ENCODE measurements at regions not wholly inside any gene's neighbourhood (a gene's known extent, or its start where the extent isn't known, plus 50 kb on each side); places are given as distances from the start of the nearest gene placed in this dataset.

DNA sequence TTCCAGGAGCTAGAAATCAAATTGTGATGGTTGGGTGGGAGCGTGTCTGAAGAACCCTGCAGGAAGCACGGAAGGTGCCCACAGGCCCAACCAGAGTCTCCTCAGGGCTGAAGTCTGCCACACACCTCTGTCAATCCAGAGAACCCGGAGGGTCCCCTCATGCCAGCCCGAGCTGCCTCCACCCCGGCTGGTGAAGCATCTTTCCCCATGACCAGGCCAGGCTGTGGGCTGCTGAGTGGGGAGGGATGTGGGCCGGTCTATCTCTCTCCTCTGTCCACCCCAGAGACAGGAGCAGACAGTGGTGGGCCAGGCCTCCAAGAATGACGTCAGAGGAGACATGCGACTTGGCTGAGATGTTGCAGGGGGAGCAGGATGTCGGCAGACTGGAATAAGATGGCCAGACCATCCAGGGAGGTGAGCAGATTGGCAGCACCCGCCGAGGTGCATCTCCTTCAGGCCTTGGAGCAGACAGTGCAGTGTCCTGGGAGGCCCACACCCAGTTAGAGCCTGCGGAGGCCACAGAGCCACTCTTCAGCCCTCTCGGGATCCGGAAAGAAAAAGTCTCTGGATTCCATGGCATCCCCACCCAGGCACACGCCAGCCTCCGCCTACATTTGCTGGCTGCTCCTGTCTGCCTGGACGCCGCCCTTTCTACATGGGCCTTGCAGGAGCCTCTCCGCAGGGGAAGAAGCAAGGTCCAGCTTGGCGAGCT, 1524.9 kb downstream of the BRD1 start (continued):
- no peak for TF ChIP-seq ZNF629 (tag by site-specific recombination; IDR thresholded peaks at IDR 0.05)
- no peak for TF ChIP-seq MEIS1 (CRISPR knock-in tag; IDR thresholded peaks at IDR 0.05; ENCODE audit: borderline replicate concordance)
- TF ChIP-seq GLI4 (tag by site-specific recombination; IDR thresholded peaks at IDR 0.05): no peak

- Histone ChIP-seq H3K4me3 (ENCODE audit: low read depth, low read length) (no peak overlapping the region), H3K27ac (ENCODE audit: extremely low read depth, low read depth, low read length) (no peak overlapping the region), H3K36me3 (ENCODE audit: control insufficient read depth in 2 of 2, insufficient read depth in 1 of 2, low read length in 2 of 2) (no peaks in the 10 kb centered on the region), H3K9me3 (ENCODE audit: control insufficient read depth, insufficient read depth, low read depth, low read length) (no peaks in the 10 kb centered on the region), H3K4me1 (ENCODE audit: control insufficient read depth, insufficient read depth, low read length) (no peaks in the 10 kb centered on the region)
- ChIA-PET POLR2A (no interaction called here), CTCF (no interaction called here)
- TF ChIP-seq ZNF146 (tag by site-specific recombination; IDR thresholded peaks at IDR 0.05) (no peak), ZNF335 (tag by site-specific recombination; conservative IDR thresholded peaks at IDR 0.05) (no peak), BCL6B (tag by site-specific recombination; IDR thresholded peaks at IDR 0.05) (no peak), ZNF560 (tag by site-specific recombination; IDR thresholded peaks at IDR 0.05; ENCODE audit: borderline replicate concordance) (no peak), ZNF791 (tag by site-specific recombination; IDR thresholded peaks at IDR 0.05) (no peak), ZNF366 (tag by site-specific recombination; conservative IDR thresholded peaks at IDR 0.05) (no peak), ZNF449 (tag by site-specific recombination; IDR thresholded peaks at IDR 0.05) (no peak), ZBTB20 (tag by site-specific recombination; IDR thresholded peaks at IDR 0.05) (no peak), ZNF830 (tag by site-specific recombination; IDR thresholded peaks at IDR 0.05; ENCODE audit: low read depth) (no peak), ZNF521 (tag by site-specific recombination; IDR thresholded peaks at IDR 0.05) (no peak), ZSCAN23 (tag by site-specific recombination; IDR thresholded peaks at IDR 0.05) (no peak), ZNF777 (tag by site-specific recombination; IDR thresholded peaks at IDR 0.05; ENCODE audit: borderline replicate concordance) (no peak), ZNF639 (tag by site-specific recombination; IDR thresholded peaks at IDR 0.05) (no peak), ZNF223 (tag by site-specific recombination; IDR thresholded peaks at IDR 0.05) (no peak), HOXD13 (CRISPR knock-in tag; IDR thresholded peaks at IDR 0.05; ENCODE audit: borderline replicate concordance) (no peak)
- TF ChIP-seq, protein P1, sequence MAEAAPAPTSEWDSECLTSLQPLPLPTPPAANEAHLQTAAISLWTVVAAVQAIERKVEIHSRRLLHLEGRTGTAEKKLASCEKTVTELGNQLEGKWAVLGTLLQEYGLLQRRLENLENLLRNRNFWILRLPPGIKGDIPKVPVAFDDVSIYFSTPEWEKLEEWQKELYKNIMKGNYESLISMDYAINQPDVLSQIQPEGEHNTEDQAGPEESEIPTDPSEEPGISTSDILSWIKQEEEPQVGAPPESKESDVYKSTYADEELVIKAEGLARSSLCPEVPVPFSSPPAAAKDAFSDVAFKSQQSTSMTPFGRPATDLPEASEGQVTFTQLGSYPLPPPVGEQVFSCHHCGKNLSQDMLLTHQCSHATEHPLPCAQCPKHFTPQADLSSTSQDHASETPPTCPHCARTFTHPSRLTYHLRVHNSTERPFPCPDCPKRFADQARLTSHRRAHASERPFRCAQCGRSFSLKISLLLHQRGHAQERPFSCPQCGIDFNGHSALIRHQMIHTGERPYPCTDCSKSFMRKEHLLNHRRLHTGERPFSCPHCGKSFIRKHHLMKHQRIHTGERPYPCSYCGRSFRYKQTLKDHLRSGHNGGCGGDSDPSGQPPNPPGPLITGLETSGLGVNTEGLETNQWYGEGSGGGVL (tag by site-specific recombination; IDR thresholded peaks at IDR 0.05): no peak
- TF ChIP-seq, protein P2, sequence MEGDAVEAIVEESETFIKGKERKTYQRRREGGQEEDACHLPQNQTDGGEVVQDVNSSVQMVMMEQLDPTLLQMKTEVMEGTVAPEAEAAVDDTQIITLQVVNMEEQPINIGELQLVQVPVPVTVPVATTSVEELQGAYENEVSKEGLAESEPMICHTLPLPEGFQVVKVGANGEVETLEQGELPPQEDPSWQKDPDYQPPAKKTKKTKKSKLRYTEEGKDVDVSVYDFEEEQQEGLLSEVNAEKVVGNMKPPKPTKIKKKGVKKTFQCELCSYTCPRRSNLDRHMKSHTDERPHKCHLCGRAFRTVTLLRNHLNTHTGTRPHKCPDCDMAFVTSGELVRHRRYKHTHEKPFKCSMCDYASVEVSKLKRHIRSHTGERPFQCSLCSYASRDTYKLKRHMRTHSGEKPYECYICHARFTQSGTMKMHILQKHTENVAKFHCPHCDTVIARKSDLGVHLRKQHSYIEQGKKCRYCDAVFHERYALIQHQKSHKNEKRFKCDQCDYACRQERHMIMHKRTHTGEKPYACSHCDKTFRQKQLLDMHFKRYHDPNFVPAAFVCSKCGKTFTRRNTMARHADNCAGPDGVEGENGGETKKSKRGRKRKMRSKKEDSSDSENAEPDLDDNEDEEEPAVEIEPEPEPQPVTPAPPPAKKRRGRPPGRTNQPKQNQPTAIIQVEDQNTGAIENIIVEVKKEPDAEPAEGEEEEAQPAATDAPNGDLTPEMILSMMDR (tag by site-specific recombination; IDR thresholded peaks at IDR 0.05): no peak
These were observed 1525.8 kb downstream of the BRD1 start for GRCh38 chr22:48301908-48302307.
